GM12878 (cell line): ENCODE measurements at regions not wholly inside any gene's neighbourhood (a gene's known extent, or its start where the extent isn't known, plus 50 kb on each side); places are given as distances from the start of the nearest gene placed in this dataset.

Source experiments
- CREB1 ChIP-seq: IDR thresholded peaks from 2 replicates; pipeline ENCODE4 v1.6.1; 2012; ENCODE audit warnings: low read depth, mild to moderate bottlenecking, inconsistent platforms
- PAX5 ChIP-seq: IDR thresholded peaks from 2 replicates; pipeline ENCODE4 v1.6.1; 2011; ENCODE audit warnings: low read depth, low read length, borderline replicate concordance
- POLR2AphosphoS5 ChIP-seq: IDR thresholded peaks from 2 replicates; pipeline ENCODE4 v1.6.1; 2011; ENCODE audit warnings: mild to moderate bottlenecking, low read length, inconsistent platforms
- TF ChIP-seq, protein P1 (sequence below): IDR thresholded peaks from 2 replicates; pipeline ENCODE4 v1.6.1; 2011; ENCODE audit warnings: low read depth, mild to moderate bottlenecking, low read length, moderate library complexity, borderline replicate concordance; ENCODE audit errors: extremely low read depth
- TF ChIP-seq, protein P2 (sequence below): IDR thresholded peaks from 2 replicates; pipeline ENCODE4 v1.6.1; 2011; ENCODE audit warnings: mild to moderate bottlenecking, low read depth, low read length, moderate library complexity; ENCODE audit not compliant: insufficient replicate concordance

DNA sequence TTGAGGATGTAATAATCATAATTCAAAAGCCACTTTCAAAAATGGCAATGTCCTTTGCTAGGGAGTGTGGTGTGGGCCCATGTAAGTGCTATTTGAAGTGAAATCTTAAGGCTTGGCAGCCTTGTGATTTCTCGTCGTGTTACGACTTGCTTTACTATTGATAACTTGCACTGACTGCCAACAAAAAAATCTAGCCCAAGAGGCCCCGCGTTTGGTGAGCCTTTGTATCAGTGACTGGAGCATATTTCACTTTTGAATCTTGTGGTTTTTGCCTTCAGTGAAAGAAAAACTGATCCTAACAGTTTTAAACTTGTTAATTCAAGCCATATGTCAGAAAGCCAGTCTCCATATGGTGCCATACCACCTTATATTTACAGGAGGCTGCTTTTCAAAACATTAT is 248.0 kb downstream of the TMEM182 start:
- TF ChIP-seq, protein P1, sequence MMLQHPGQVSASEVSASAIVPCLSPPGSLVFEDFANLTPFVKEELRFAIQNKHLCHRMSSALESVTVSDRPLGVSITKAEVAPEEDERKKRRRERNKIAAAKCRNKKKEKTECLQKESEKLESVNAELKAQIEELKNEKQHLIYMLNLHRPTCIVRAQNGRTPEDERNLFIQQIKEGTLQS = no peak
- TF ChIP-seq POLR2AphosphoS5 (no peak), PAX5 (no peak), CREB1 (no peak)
- TF ChIP-seq, protein P2, sequence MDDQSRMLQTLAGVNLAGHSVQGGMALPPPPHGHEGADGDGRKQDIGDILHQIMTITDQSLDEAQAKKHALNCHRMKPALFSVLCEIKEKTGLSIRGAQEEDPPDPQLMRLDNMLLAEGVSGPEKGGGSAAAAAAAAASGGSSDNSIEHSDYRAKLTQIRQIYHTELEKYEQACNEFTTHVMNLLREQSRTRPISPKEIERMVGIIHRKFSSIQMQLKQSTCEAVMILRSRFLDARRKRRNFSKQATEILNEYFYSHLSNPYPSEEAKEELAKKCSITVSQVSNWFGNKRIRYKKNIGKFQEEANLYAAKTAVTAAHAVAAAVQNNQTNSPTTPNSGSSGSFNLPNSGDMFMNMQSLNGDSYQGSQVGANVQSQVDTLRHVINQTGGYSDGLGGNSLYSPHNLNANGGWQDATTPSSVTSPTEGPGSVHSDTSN = no peak
